ENCODE measurements at regions not wholly inside any gene's neighbourhood (a gene's known extent, or its start where the extent isn't known, plus 50 kb on each side); places are given as distances from the start of the nearest gene placed in this dataset.

- H3K9me3 ChIP-seq (ENCODE audit: low read depth, low read length), result no peaks in the 10 kb centered on the region
- H3K36me3 ChIP-seq (ENCODE audit: insufficient read depth, low read length), result no peaks in the 10 kb centered on the region
- TF ChIP-seq EZH2 (IDR thresholded peaks at IDR 0.05) (no peak), POLR2AphosphoS5 (IDR thresholded peaks at IDR 0.05; ENCODE audit: borderline replicate concordance, low read depth, low read length) (no peak), FOXP2 (optimal IDR thresholded peaks at IDR 0.05; ENCODE audit: control extremely low read depth, extremely low read length, insufficient read depth) (no peak)
- no peak overlapping the region for H3K4me3 ChIP-seq
- no peak for DNase-seq (ENCODE audit: low read depth, low spot score)
- H3K27ac ChIP-seq, result no peak overlapping the region
- H3K9ac ChIP-seq (ENCODE audit: insufficient read length), result no peak overlapping the region
These were observed 665.4 kb downstream of the EPM2A start for GRCh38 chr6:145069966-145070365.

DNA sequence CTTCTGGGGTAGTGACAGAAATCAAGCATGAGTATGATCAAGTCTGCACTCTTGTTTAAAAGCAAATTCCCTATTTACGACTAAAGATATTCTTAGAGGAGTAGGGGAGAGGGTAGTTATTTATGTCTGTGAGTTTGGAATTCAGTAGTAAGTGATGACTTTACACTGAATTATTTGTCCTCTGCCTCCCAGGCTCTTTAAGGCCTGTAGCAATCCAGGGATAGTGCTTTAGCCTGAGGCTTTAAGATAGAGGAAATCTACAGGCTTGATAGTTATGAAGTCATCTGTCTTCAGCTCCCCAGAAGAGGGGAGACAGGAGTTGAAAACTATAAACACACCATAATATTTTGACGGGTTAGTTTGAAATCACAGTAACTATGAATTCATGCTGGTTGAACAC, 664.5 kb downstream of the EPM2A start:
- no peak for DNase-seq (ENCODE audit: low read depth, low spot score)
- no peak overlapping the region for H3K27ac ChIP-seq
- TF ChIP-seq EZH2 (IDR thresholded peaks at IDR 0.05) (no peak), FOXP2 (optimal IDR thresholded peaks at IDR 0.05; ENCODE audit: control extremely low read depth, extremely low read length, insufficient read depth) (no peak), POLR2AphosphoS5 (IDR thresholded peaks at IDR 0.05; ENCODE audit: borderline replicate concordance, low read depth, low read length) (no peak)
- no peak overlapping the region for H3K4me3 ChIP-seq
- H3K9ac ChIP-seq (ENCODE audit: insufficient read length), result no peak overlapping the region
- H3K9me3 ChIP-seq (ENCODE audit: low read depth, low read length), result no peaks in the 10 kb centered on the region
- no peaks in the 10 kb centered on the region for H3K36me3 ChIP-seq (ENCODE audit: insufficient read depth, low read length)

DNA sequence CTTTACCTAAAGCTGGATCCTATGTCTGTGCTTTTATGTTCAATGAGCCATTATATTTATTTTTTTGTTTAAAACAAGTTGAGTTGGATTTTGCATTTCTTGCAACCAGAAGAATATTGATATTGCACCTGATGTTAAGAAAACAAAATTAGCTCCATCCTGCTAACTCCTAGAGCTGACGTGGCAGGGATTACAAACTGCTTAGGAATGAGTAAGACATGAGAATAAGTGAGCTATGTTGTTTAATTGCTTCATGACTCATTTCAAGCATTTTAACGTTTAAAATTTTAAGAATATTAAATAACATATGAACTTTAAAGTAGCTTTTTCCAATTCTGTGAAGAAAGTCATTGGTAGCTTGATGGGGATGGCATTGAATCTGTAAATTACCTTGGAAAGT, 663.5 kb downstream of the EPM2A start:
- TF ChIP-seq POLR2AphosphoS5 (IDR thresholded peaks at IDR 0.05; ENCODE audit: borderline replicate concordance, low read depth, low read length) (no peak), FOXP2 (optimal IDR thresholded peaks at IDR 0.05; ENCODE audit: control extremely low read depth, extremely low read length, insufficient read depth) (no peak), EZH2 (IDR thresholded peaks at IDR 0.05) (no peak)
- no peaks in the 10 kb centered on the region for H3K36me3 ChIP-seq (ENCODE audit: insufficient read depth, low read length)
- H3K9me3 ChIP-seq (ENCODE audit: low read depth, low read length), result no peaks in the 10 kb centered on the region
- H3K27ac ChIP-seq, result no peak overlapping the region
- DNase-seq (ENCODE audit: low read depth, low spot score), result no peak
- no peak overlapping the region for H3K9ac ChIP-seq (ENCODE audit: insufficient read length)
- H3K4me3 ChIP-seq, result no peak overlapping the region

- no peak for TF ChIP-seq FOXP2 (optimal IDR thresholded peaks at IDR 0.05; ENCODE audit: control extremely low read depth, extremely low read length, insufficient read depth)
- TF ChIP-seq EZH2 (IDR thresholded peaks at IDR 0.05), result no peak
- TF ChIP-seq POLR2AphosphoS5 (IDR thresholded peaks at IDR 0.05; ENCODE audit: borderline replicate concordance, low read depth, low read length), result no peak
- H3K9ac ChIP-seq (ENCODE audit: insufficient read length), result no peak overlapping the region
- H3K36me3 ChIP-seq (ENCODE audit: insufficient read depth, low read length), result no peaks in the 10 kb centered on the region
- H3K27ac ChIP-seq, result no peak overlapping the region
- DNase-seq (ENCODE audit: low read depth, low spot score), result no peak
- H3K4me3 ChIP-seq, result no peak overlapping the region
- no peaks in the 10 kb centered on the region for H3K9me3 ChIP-seq (ENCODE audit: low read depth, low read length)
These were observed 661.5 kb downstream of the EPM2A start for GRCh38 chr6:145073811-145074210.

- no peaks in the 10 kb centered on the region for H3K36me3 ChIP-seq (ENCODE audit: insufficient read depth, low read length)
- DNase-seq (ENCODE audit: low read depth, low spot score), result no peak
- H3K27ac ChIP-seq, result no peak overlapping the region
- H3K4me3 ChIP-seq, result no peak overlapping the region
- no peaks in the 10 kb centered on the region for H3K9me3 ChIP-seq (ENCODE audit: low read depth, low read length)
- TF ChIP-seq EZH2 (IDR thresholded peaks at IDR 0.05), result no peak
- no peak for TF ChIP-seq FOXP2 (optimal IDR thresholded peaks at IDR 0.05; ENCODE audit: control extremely low read depth, extremely low read length, insufficient read depth)
- TF ChIP-seq POLR2AphosphoS5 (IDR thresholded peaks at IDR 0.05; ENCODE audit: borderline replicate concordance, low read depth, low read length), result no peak
- no peak overlapping the region for H3K9ac ChIP-seq (ENCODE audit: insufficient read length)
These were observed 660.5 kb downstream of the EPM2A start for GRCh38 chr6:145074805-145075204.

GRCh38 chr6:145075425-145075824, 659.9 kb downstream of the EPM2A start:
- DNase-seq (ENCODE audit: low read depth, low spot score), result no peak

GRCh38 chr6:145076115-145076841, 659.0 kb downstream of the EPM2A start:
- DNase-seq (ENCODE audit: low read depth, low spot score), result no peak
- Histone ChIP-seq H3K9me3 (ENCODE audit: low read depth, low read length) (no peaks in the 10 kb centered on the region), H3K27ac (no peak overlapping the region), H3K9ac (ENCODE audit: insufficient read length) (no peak overlapping the region), H3K4me3 (no peak overlapping the region), H3K36me3 (ENCODE audit: insufficient read depth, low read length) (no peaks in the 10 kb centered on the region)
- TF ChIP-seq POLR2AphosphoS5 (IDR thresholded peaks at IDR 0.05; ENCODE audit: borderline replicate concordance, low read depth, low read length) (no peak), EZH2 (IDR thresholded peaks at IDR 0.05) (no peak), FOXP2 (optimal IDR thresholded peaks at IDR 0.05; ENCODE audit: control extremely low read depth, extremely low read length, insufficient read depth) (no peak)

More at GRCh38 chr6:145075425-145075824, 659.9 kb downstream of the EPM2A start:
- no peak overlapping the region for H3K9ac ChIP-seq (ENCODE audit: insufficient read length)
- TF ChIP-seq EZH2 (IDR thresholded peaks at IDR 0.05), result no peak
- no peak for TF ChIP-seq POLR2AphosphoS5 (IDR thresholded peaks at IDR 0.05; ENCODE audit: borderline replicate concordance, low read depth, low read length)
- no peak for TF ChIP-seq FOXP2 (optimal IDR thresholded peaks at IDR 0.05; ENCODE audit: control extremely low read depth, extremely low read length, insufficient read depth)
- no peak overlapping the region for H3K27ac ChIP-seq
- H3K9me3 ChIP-seq (ENCODE audit: low read depth, low read length), result no peaks in the 10 kb centered on the region
- H3K36me3 ChIP-seq (ENCODE audit: insufficient read depth, low read length), result no peaks in the 10 kb centered on the region
- no peak overlapping the region for H3K4me3 ChIP-seq

- H3K36me3 ChIP-seq (ENCODE audit: insufficient read depth, low read length), result no peaks in the 10 kb centered on the region
- no peak for TF ChIP-seq EZH2 (IDR thresholded peaks at IDR 0.05)
- no peak for TF ChIP-seq FOXP2 (optimal IDR thresholded peaks at IDR 0.05; ENCODE audit: control extremely low read depth, extremely low read length, insufficient read depth)
- no peak for TF ChIP-seq POLR2AphosphoS5 (IDR thresholded peaks at IDR 0.05; ENCODE audit: borderline replicate concordance, low read depth, low read length)
- H3K9me3 ChIP-seq (ENCODE audit: low read depth, low read length), result no peaks in the 10 kb centered on the region
- no peak overlapping the region for H3K27ac ChIP-seq
- no peak overlapping the region for H3K4me3 ChIP-seq
- no peak overlapping the region for H3K9ac ChIP-seq (ENCODE audit: insufficient read length)
- DNase-seq (ENCODE audit: low read depth, low spot score), result no peak
These were observed 657.9 kb downstream of the EPM2A start for GRCh38 chr6:145077382-145077781.

DNA sequence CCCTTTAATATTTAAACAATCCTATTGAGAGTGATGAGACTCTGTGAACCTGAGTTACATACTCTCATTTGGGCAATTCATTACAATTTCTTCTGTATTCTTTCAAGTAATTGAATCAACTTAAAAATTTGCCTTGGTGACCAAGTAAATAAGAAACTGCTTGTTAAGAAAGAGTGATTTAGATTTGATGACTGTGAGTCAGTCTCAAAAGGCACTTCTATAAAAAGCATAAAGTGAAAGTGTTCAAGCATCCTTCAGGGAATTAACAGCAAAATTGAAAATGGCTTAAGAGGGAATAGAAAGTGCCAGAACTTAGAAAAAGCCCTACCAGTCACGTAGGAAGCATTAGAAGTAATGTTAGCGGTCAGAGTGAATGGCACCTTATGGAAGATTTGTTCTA, 654.7 kb downstream of the EPM2A start:
- Histone ChIP-seq H3K36me3 (ENCODE audit: insufficient read depth, low read length) (no peaks in the 10 kb centered on the region), H3K9me3 (ENCODE audit: low read depth, low read length) (no peaks in the 10 kb centered on the region), H3K27ac (no peak overlapping the region), H3K4me3 (no peak overlapping the region), H3K9ac (ENCODE audit: insufficient read length) (no peak overlapping the region)
- DNase-seq (ENCODE audit: low read depth, low spot score), result no peak
- no peak for TF ChIP-seq FOXP2 (optimal IDR thresholded peaks at IDR 0.05; ENCODE audit: control extremely low read depth, extremely low read length, insufficient read depth)
- no peak for TF ChIP-seq POLR2AphosphoS5 (IDR thresholded peaks at IDR 0.05; ENCODE audit: borderline replicate concordance, low read depth, low read length)
- no peak for TF ChIP-seq EZH2 (IDR thresholded peaks at IDR 0.05)

Data from SK-N-MC (cell line).